T-helper 1 cell treated with Interleukin-12 subunit alpha and Interleukin-12 subunit beta and Interleukin-4 antibody, amounts not matched to agents 30 μg/mL and 1 μg/mL, for 36 hours (primary cell): ENCODE measurements at regions not wholly inside any gene's neighbourhood (a gene's known extent, or its start where the extent isn't known, plus 50 kb on each side); places are given as distances from the start of the nearest gene placed in this dataset.
"Not testable (repeated sequence)": the region's sequence is repeated elsewhere in the genome, so short reads cannot be mapped to it uniquely, and the experiment has no call there.

Experiments used
- H3K27ac Mint-ChIP-seq: one replicate; pipeline ENCODE4 v1.8.0; 2021; ENCODE audit warnings: mild to moderate bottlenecking, mixed read lengths
- H3K27me3 Mint-ChIP-seq: one replicate; pipeline ENCODE4 v1.8.0; 2021; ENCODE audit warnings: low read depth, mixed read lengths
- H3K36me3 Mint-ChIP-seq: one replicate; pipeline ENCODE4 v1.8.0; 2021; ENCODE audit warnings: low read depth, mixed read lengths
- H3K4me1 Mint-ChIP-seq: one replicate; pipeline ENCODE4 v1.8.0; 2021; ENCODE audit warnings: low read depth, mixed read lengths
- H3K4me3 Mint-ChIP-seq: one replicate; pipeline ENCODE4 v1.8.0; 2021; ENCODE audit warnings: mild to moderate bottlenecking, moderate library complexity, mixed read lengths
- H3K9me3 Mint-ChIP-seq: one replicate; pipeline ENCODE4 v1.8.0; 2021; ENCODE audit warnings: mixed read lengths

GRCh38 chr3:103499132-103499900 lies 1064.5 kb downstream of the ZPLD1 start:
- H3K4me1 Mint-ChIP-seq = no peaks in the 10 kb centered on the region
- no peaks in the 10 kb centered on the region for H3K36me3 Mint-ChIP-seq
- peaks cover 3% of the 10 kb centered on the region for H3K9me3 Mint-ChIP-seq
- H3K27ac Mint-ChIP-seq = no peak overlapping the region
- no peak overlapping the region for H3K4me3 Mint-ChIP-seq
- H3K27me3 Mint-ChIP-seq = no peaks in the 10 kb centered on the region

- Mint-ChIP-seq H3K9me3 (peaks cover 3% of the 10 kb centered on the region), H3K36me3 (no peaks in the 10 kb centered on the region), H3K4me3 (no peak overlapping the region), H3K27ac (no peak overlapping the region), H3K4me1 (no peaks in the 10 kb centered on the region), H3K27me3 (no peaks in the 10 kb centered on the region)
Measured at GRCh38 chr3:103499967-103500366, 1065.2 kb downstream of the ZPLD1 start.

GRCh38 chr3:103510760-103511159 lies 1075.9 kb downstream of the ZPLD1 start:
- no peaks in the 10 kb centered on the region for H3K36me3 Mint-ChIP-seq
- no peak overlapping the region for H3K27ac Mint-ChIP-seq
- H3K9me3 Mint-ChIP-seq = no peaks in the 10 kb centered on the region
- H3K4me3 Mint-ChIP-seq = no peak overlapping the region
- H3K27me3 Mint-ChIP-seq = no peaks in the 10 kb centered on the region
- H3K4me1 Mint-ChIP-seq = no peaks in the 10 kb centered on the region

- Mint-ChIP-seq H3K9me3 (no peaks in the 10 kb centered on the region), H3K4me1 (no peaks in the 10 kb centered on the region), H3K27me3 (no peaks in the 10 kb centered on the region), H3K27ac (no peak overlapping the region), H3K4me3 (no peak overlapping the region), H3K36me3 (no peaks in the 10 kb centered on the region)
Measured at GRCh38 chr3:103511891-103512290, 1077.1 kb downstream of the ZPLD1 start.

- Mint-ChIP-seq H3K27ac (no peak overlapping the region), H3K9me3 (no peaks in the 10 kb centered on the region), H3K36me3 (no peaks in the 10 kb centered on the region), H3K4me1 (no peaks in the 10 kb centered on the region), H3K27me3 (no peaks in the 10 kb centered on the region), H3K4me3 (no peak overlapping the region)
Measured at GRCh38 chr3:103512595-103512994, 1077.8 kb downstream of the ZPLD1 start.

- H3K4me3 Mint-ChIP-seq = no peak overlapping the region
- no peaks in the 10 kb centered on the region for H3K9me3 Mint-ChIP-seq
- no peaks in the 10 kb centered on the region for H3K27me3 Mint-ChIP-seq
- H3K4me1 Mint-ChIP-seq = no peaks in the 10 kb centered on the region
- H3K36me3 Mint-ChIP-seq = no peaks in the 10 kb centered on the region
- H3K27ac Mint-ChIP-seq = no peak overlapping the region
Measured at GRCh38 chr3:103513003-103513402, 1078.2 kb downstream of the ZPLD1 start.

- Mint-ChIP-seq H3K4me3 (no peak overlapping the region), H3K36me3 (no peaks in the 10 kb centered on the region), H3K27me3 (no peaks in the 10 kb centered on the region), H3K9me3 (no peaks in the 10 kb centered on the region), H3K27ac (no peak overlapping the region), H3K4me1 (no peaks in the 10 kb centered on the region)
Measured at GRCh38 chr3:103515116-103515515, 1080.3 kb downstream of the ZPLD1 start.

- H3K27ac Mint-ChIP-seq = no peak overlapping the region
- no peaks in the 10 kb centered on the region for H3K4me1 Mint-ChIP-seq
- H3K27me3 Mint-ChIP-seq = no peaks in the 10 kb centered on the region
- no peaks in the 10 kb centered on the region for H3K9me3 Mint-ChIP-seq
- H3K4me3 Mint-ChIP-seq = no peak overlapping the region
- H3K36me3 Mint-ChIP-seq = no peaks in the 10 kb centered on the region
Measured at GRCh38 chr3:103516950-103517349, 1082.1 kb downstream of the ZPLD1 start.

GRCh38 chr3:103531327-103531726 lies 1096.5 kb downstream of the ZPLD1 start:
- H3K27me3 Mint-ChIP-seq, H3K9me3 Mint-ChIP-seq, H3K36me3 Mint-ChIP-seq: not testable (repeated sequence)

GRCh38 chr3:103532986-103533385 lies 1098.2 kb downstream of the ZPLD1 start:
- H3K4me3 Mint-ChIP-seq = no peak overlapping the region
- no peaks in the 10 kb centered on the region for H3K9me3 Mint-ChIP-seq

More at GRCh38 chr3:103531327-103531726, 1096.5 kb downstream of the ZPLD1 start:
- not testable (repeated sequence) for H3K27ac Mint-ChIP-seq, H3K4me3 Mint-ChIP-seq, H3K4me1 Mint-ChIP-seq

GRCh38 chr3:103554451-103554850 lies 1119.6 kb downstream of the ZPLD1 start:
- no peaks in the 10 kb centered on the region for H3K9me3 Mint-ChIP-seq
- H3K36me3 Mint-ChIP-seq = no peaks in the 10 kb centered on the region
- no peaks in the 10 kb centered on the region for H3K27me3 Mint-ChIP-seq
- H3K4me1 Mint-ChIP-seq = no peaks in the 10 kb centered on the region
- no peak overlapping the region for H3K27ac Mint-ChIP-seq
- H3K4me3 Mint-ChIP-seq = no peak overlapping the region

More at GRCh38 chr3:103532986-103533385, 1098.2 kb downstream of the ZPLD1 start:
- Mint-ChIP-seq H3K27ac (no peak overlapping the region), H3K4me1 (no peaks in the 10 kb centered on the region), H3K36me3 (no peaks in the 10 kb centered on the region), H3K27me3 (no peaks in the 10 kb centered on the region)

GRCh38 chr3:103564116-103564515 lies 1129.3 kb downstream of the ZPLD1 start:
- H3K9me3 Mint-ChIP-seq = peaks cover 17% of the 10 kb centered on the region
- not testable (repeated sequence) for H3K36me3 Mint-ChIP-seq, H3K27ac Mint-ChIP-seq, H3K4me3 Mint-ChIP-seq, H3K27me3 Mint-ChIP-seq, H3K4me1 Mint-ChIP-seq

- no peak overlapping the region for H3K4me3 Mint-ChIP-seq
- no peaks in the 10 kb centered on the region for H3K27me3 Mint-ChIP-seq
- H3K36me3 Mint-ChIP-seq = no peaks in the 10 kb centered on the region
- no peaks in the 10 kb centered on the region for H3K9me3 Mint-ChIP-seq
- H3K4me1 Mint-ChIP-seq = no peaks in the 10 kb centered on the region
- H3K27ac Mint-ChIP-seq = no peak overlapping the region
Measured at GRCh38 chr3:103585809-103586208, 1151.0 kb downstream of the ZPLD1 start.

- Mint-ChIP-seq H3K27me3 (no peaks in the 10 kb centered on the region), H3K9me3 (no peaks in the 10 kb centered on the region), H3K36me3 (no peaks in the 10 kb centered on the region), H3K27ac (no peak overlapping the region), H3K4me1 (no peaks in the 10 kb centered on the region), H3K4me3 (no peak overlapping the region)
Measured at GRCh38 chr3:103589770-103590169, 1155.0 kb downstream of the ZPLD1 start.

- no peaks in the 10 kb centered on the region for H3K9me3 Mint-ChIP-seq
- H3K4me1 Mint-ChIP-seq = no peaks in the 10 kb centered on the region
Measured at GRCh38 chr3:103600844-103601243, 1166.0 kb downstream of the ZPLD1 start.

GRCh38 chr3:103601666-103602065 lies 1166.9 kb downstream of the ZPLD1 start:
- H3K27ac Mint-ChIP-seq = no peak overlapping the region
- no peaks in the 10 kb centered on the region for H3K36me3 Mint-ChIP-seq
- no peak overlapping the region for H3K4me3 Mint-ChIP-seq
- no peaks in the 10 kb centered on the region for H3K4me1 Mint-ChIP-seq
- no peaks in the 10 kb centered on the region for H3K27me3 Mint-ChIP-seq
- H3K9me3 Mint-ChIP-seq = no peaks in the 10 kb centered on the region

More at GRCh38 chr3:103600844-103601243, 1166.0 kb downstream of the ZPLD1 start:
- H3K4me3 Mint-ChIP-seq = no peak overlapping the region
- H3K27ac Mint-ChIP-seq = no peak overlapping the region
- no peaks in the 10 kb centered on the region for H3K36me3 Mint-ChIP-seq
- no peaks in the 10 kb centered on the region for H3K27me3 Mint-ChIP-seq
